Upper lobe of left lung (tissue), 6 donors: ENCODE measurements at regions not wholly inside any gene's neighbourhood (a gene's known extent, or its start where the extent isn't known, plus 50 kb on each side); places are given as distances from the start of the nearest gene placed in this dataset.

Experiments
- ATAC-seq, 2 donors: fragments of 200-7000 bp; cut with Tn5 transposase; one replicate each; pipeline ENCODE4 v1.9.1; 2022; ENCODE audit warnings: mild to moderate bottlenecking in 2 of 2, moderate library complexity in 2 of 2; ENCODE audit not compliant: low FRiP score in 2 of 2
- DNase-seq, 2 donors: peaks; one replicate each; pipeline ENCODE4 v3.0.0-alpha.2; 2019 to 2020
- H3K27ac ChIP-seq, 4 donors: fragments of 200-600 bp; sonication (generic); one replicate each; pipeline ENCODE4 v1.5.1; 2016 to 2019
- H3K27me3 ChIP-seq, 4 donors: fragments of 200-600 bp; sonication (generic); one replicate each; pipeline ENCODE4 v1.5.1; 2017 to 2019
- H3K36me3 ChIP-seq, 4 donors: fragments of 200-600 bp; sonication (generic); one replicate each; pipeline ENCODE4 v1.5.1; 2016 to 2019
- H3K4me1 ChIP-seq, 4 donors: fragments of 200-600 bp; sonication (generic); one replicate each; pipeline ENCODE4 v1.5.1; 2018 to 2019
- H3K4me3 ChIP-seq, 4 donors: fragments of 200-600 bp; sonication (generic); one replicate each; pipeline ENCODE4 v1.5.1; 2017 to 2019; ENCODE audit warnings: mild to moderate bottlenecking in 2 of 4, moderate library complexity in 1 of 4
- H3K9me3 ChIP-seq, 4 donors: fragments of 200-600 bp; sonication (generic); one replicate each; pipeline ENCODE4 v1.5.1; 2018 to 2019
- EP300 ChIP-seq, 4 donors: sonication (generic); formaldehyde crosslinking; IDR thresholded peaks; one replicate each; pipeline ENCODE4 v1.5.1; 2017; ENCODE audit warnings: antibody characterized with exemption in 4 of 4, control low read depth in 2 of 4
- POLR2A ChIP-seq, 4 donors: fragments of 450-650 bp; IDR thresholded peaks; one replicate each; pipeline ENCODE4 v1.5.1; 2016 to 2017; ENCODE audit warnings: antibody characterized with exemption in 4 of 4, mild to moderate bottlenecking in 2 of 4
- POLR2AphosphoS5 ChIP-seq, 2 donors: sonication (generic); formaldehyde crosslinking; IDR thresholded peaks; one replicate each; pipeline ENCODE4 v1.5.1; 2017; ENCODE audit warnings: antibody characterized with exemption in 2 of 2
- WGBS, 2 donors: methylation state at CpG; one replicate each; pipeline ENCODE4 v1.1.5; 2017 to 2018; 5-methylcytosine and 5-hydroxymethylcytosine counted together
- TF ChIP-seq, protein P1 (sequence below), 6 experiments: fragments of 450-650 bp in 4 of 6; fragments of 200-600 bp in 2 of 6; sonication (generic) in 2 of 6; IDR thresholded peaks; one replicate each; pipeline ENCODE4 v1.5.1; 2016 to 2019; ENCODE audit warnings: antibody characterized with exemption in 6 of 6
- donor health status: DM: no; HTN: no; CAD: no; lungs with moderate emphysema.
- donor health status: DM: no; HTN: yes; CAD: no; lungs with severe emphysema.

DNA sequence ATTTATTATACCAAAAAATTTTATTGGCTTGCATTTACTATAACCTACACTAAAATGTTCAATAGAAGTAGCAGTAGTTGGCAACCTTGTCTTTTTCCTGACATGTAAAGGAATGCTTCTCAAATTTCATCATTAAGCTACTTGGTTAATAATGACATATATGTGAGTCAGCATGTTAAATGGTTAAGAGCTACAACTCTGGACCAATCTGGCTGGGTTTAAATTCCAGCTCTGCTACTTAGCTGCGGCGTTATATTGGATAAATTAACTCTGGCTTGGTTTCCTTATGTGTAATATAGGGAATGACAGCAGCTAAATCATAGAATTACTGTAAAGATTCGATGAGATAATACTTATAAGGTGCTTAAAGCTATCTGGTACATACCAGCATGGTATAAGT lies 53.7 kb upstream of the OTOGL start:
- no peaks in the 10 kb centered on the region for H3K36me3 ChIP-seq
- H3K4me3 ChIP-seq = no peak overlapping the region
- TF ChIP-seq POLR2AphosphoS5 (IDR thresholded peaks at IDR 0.05) = no peak
- no peak for TF ChIP-seq EP300 (IDR thresholded peaks at IDR 0.05)
- TF ChIP-seq, protein P1, sequence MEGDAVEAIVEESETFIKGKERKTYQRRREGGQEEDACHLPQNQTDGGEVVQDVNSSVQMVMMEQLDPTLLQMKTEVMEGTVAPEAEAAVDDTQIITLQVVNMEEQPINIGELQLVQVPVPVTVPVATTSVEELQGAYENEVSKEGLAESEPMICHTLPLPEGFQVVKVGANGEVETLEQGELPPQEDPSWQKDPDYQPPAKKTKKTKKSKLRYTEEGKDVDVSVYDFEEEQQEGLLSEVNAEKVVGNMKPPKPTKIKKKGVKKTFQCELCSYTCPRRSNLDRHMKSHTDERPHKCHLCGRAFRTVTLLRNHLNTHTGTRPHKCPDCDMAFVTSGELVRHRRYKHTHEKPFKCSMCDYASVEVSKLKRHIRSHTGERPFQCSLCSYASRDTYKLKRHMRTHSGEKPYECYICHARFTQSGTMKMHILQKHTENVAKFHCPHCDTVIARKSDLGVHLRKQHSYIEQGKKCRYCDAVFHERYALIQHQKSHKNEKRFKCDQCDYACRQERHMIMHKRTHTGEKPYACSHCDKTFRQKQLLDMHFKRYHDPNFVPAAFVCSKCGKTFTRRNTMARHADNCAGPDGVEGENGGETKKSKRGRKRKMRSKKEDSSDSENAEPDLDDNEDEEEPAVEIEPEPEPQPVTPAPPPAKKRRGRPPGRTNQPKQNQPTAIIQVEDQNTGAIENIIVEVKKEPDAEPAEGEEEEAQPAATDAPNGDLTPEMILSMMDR (IDR thresholded peaks at IDR 0.05) = no peak
- no peak for TF ChIP-seq POLR2A (IDR thresholded peaks at IDR 0.05)
- WGBS, 2 donors = 90 to 95% methylated on average over 3 of the region's 3 CpGs
- H3K9me3 ChIP-seq = no peaks in the 10 kb centered on the region
- H3K27ac ChIP-seq = no peak overlapping the region
- H3K4me1 ChIP-seq = no peaks in the 10 kb centered on the region
- DNase-seq (no peak), ATAC-seq (no peak)
- no peaks in the 10 kb centered on the region for H3K27me3 ChIP-seq

DNA sequence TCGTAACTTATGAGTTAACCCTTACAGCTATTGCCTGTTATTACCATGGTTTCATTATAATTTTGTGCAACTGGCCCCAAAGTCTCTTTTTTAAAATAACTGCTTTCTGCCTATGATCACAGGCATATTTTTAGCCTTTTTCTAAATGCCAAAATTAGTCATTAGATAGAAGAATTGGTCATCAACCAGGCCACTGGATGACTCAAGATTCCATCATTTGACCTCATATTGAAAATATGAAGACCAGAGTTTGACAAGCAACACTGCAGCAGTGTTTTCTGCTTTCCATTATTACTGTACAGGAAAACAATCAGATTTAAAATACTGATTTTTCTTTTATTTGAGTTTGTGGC lies 54.7 kb upstream of the OTOGL start:
- Histone ChIP-seq H3K36me3 (no peaks in the 10 kb centered on the region), H3K4me1 (no peaks in the 10 kb centered on the region), H3K4me3 (no peak overlapping the region), H3K9me3 (no peaks in the 10 kb centered on the region), H3K27me3 (no peaks in the 10 kb centered on the region), H3K27ac (no peak overlapping the region)
- DNase-seq = no peak
- peak in 1 of 2 donors; percentile 76 for ATAC-seq
- no peak for TF ChIP-seq POLR2A (IDR thresholded peaks at IDR 0.05)
- no peak for TF ChIP-seq EP300 (IDR thresholded peaks at IDR 0.05)
- TF ChIP-seq, protein P1 (IDR thresholded peaks at IDR 0.05) = no peak
- TF ChIP-seq POLR2AphosphoS5 (IDR thresholded peaks at IDR 0.05) = no peak
- 86 to 87% methylated on average over 1 of the region's 1 CpG for WGBS, 2 donors

DNA sequence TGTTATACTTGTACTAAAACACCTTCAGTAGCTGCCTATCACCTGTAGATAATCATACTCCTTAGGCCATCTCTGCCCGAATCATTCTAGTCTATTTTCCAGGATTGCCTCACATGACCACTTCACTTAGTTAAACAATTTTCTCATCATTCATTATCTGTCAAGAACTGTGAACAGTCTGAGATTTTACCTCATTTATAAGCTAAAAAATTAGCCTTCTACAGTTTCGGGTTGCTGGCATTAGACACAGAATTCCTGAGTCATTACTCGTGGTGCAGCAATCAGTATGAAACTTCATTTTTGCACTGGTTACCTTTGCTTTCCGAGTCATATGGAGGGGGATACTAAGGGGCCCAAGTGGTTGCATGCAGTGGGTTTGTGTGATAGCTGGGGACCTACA lies 57.6 kb upstream of the OTOGL start:
- H3K9me3 ChIP-seq = no peaks in the 10 kb centered on the region
- ATAC-seq (peak in 1 of 2 donors; percentile 54), DNase-seq (no peak)
- WGBS, 2 donors = 64 to 68% methylated on average over 4 of the region's 4 CpGs
- H3K36me3 ChIP-seq = no peaks in the 10 kb centered on the region
- no peak for TF ChIP-seq POLR2A (IDR thresholded peaks at IDR 0.05)
- TF ChIP-seq, protein P1 (IDR thresholded peaks at IDR 0.05) = no peak
- TF ChIP-seq EP300 (IDR thresholded peaks at IDR 0.05) = no peak
- no peak for TF ChIP-seq POLR2AphosphoS5 (IDR thresholded peaks at IDR 0.05)
- no peak overlapping the region for H3K4me3 ChIP-seq
- H3K27ac ChIP-seq = no peak overlapping the region
- H3K27me3 ChIP-seq = no peaks in the 10 kb centered on the region
- no peaks in the 10 kb centered on the region for H3K4me1 ChIP-seq

DNA sequence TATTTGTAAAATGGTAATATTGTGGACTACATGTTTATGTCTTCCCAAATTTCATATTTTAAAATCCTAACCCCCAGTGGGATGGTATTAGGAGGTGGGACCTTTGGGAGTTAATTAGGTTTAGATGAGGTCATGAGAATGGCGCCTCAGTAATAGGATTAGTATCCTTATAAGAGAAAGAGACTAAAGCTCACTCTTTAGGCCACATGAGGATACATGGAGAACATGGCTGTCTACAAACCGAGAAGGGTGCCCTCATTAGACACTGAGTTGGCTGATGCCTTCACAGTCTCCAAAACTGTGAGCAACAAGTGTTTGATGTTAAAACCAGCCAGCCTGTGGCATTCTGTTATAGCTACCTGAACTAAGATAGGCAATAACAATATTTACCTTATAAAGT lies 58.3 kb upstream of the OTOGL start:
- 91 to 96% methylated on average over 2 of the region's 2 CpGs for whole genome bisulfite sequencing, 2 donors
- no peaks in the 10 kb centered on the region for H3K9me3 ChIP-seq
- no peak for TF ChIP-seq POLR2A (IDR thresholded peaks at IDR 0.05)
- no peak for TF ChIP-seq EP300 (IDR thresholded peaks at IDR 0.05)
- no peak for TF ChIP-seq POLR2AphosphoS5 (IDR thresholded peaks at IDR 0.05)
- TF ChIP-seq, protein P1 (IDR thresholded peaks at IDR 0.05) = no peak
- no peaks in the 10 kb centered on the region for H3K27me3 ChIP-seq
- no peak overlapping the region for H3K4me3 ChIP-seq
- no peak for ATAC-seq
- DNase-seq = no peak
- no peaks in the 10 kb centered on the region for H3K36me3 ChIP-seq
- H3K27ac ChIP-seq = no peak overlapping the region
- no peaks in the 10 kb centered on the region for H3K4me1 ChIP-seq

DNA sequence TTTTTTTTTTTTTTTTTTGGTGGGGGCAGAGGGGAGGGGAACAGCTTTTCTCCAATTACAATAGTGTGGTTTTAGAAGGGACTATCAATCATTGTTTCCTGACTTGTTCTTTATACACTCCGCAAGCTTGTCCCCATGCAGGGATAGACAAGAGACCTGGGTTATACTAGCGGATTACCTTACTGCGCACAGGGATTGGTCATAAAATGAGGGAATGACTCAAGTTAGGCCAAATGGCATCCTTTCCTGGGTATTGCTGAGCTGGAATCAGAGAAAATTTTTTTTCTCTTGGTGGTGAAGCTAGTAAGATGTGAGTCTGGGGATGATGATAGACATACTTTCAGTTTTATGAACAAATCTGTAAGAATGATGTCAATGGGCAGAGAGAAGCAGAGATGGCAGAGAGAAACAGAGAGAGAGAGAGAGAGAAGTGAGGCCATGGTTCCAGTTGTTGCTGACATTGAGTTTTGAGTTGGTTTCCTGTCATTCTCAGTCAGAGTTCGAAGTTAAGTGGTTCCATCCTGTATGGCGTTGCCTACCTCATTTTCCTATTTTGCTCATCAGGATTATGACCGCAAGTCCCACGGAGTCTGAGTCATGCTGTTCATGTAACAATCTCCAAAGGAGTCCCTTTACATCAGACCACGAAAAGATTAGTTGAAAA lies 59.1 kb upstream of the OTOGL start:
- no peak overlapping the region for H3K4me3 ChIP-seq
- WGBS, 2 donors = 74 to 84% methylated on average over 8 of the region's 8 CpGs
- no peaks in the 10 kb centered on the region for H3K27me3 ChIP-seq
- no peak for ATAC-seq
- H3K9me3 ChIP-seq = no peaks in the 10 kb centered on the region
- H3K4me1 ChIP-seq = no peaks in the 10 kb centered on the region
- no peak for DNase-seq
- no peak overlapping the region for H3K27ac ChIP-seq
- TF ChIP-seq POLR2AphosphoS5 (IDR thresholded peaks at IDR 0.05) (no peak), EP300 (IDR thresholded peaks at IDR 0.05) (no peak), POLR2A (IDR thresholded peaks at IDR 0.05) (no peak)
- TF ChIP-seq, protein P1 (IDR thresholded peaks at IDR 0.05) = no peak
- no peaks in the 10 kb centered on the region for H3K36me3 ChIP-seq
